DMS 273 (cell line): ENCODE measurements at regions not wholly inside any gene's neighbourhood (a gene's known extent, or its start where the extent isn't known, plus 50 kb on each side); places are given as distances from the start of the nearest gene placed in this dataset.
"Not testable (repeated sequence)": the region's sequence is repeated elsewhere in the genome, so short reads cannot be mapped to it uniquely, and the experiment has no call there.

Experiments
- DNase-seq: peaks from one replicate; lab custom pipeline; 2025; ENCODE audit not compliant: unreplicated experiment; lab: John Stamatoyannopoulos, UW

- DNase-seq: no peak
Observed at GRCh38 chr3:99322551-99322950, 315.8 kb upstream of the COL8A1 start.

GRCh38 chr3:99321261-99321660 is 317.1 kb upstream of the COL8A1 start:
- no peak for DNase-seq

- no peak for DNase-seq
Observed at GRCh38 chr3:99319961-99320360, 318.4 kb upstream of the COL8A1 start.

GRCh38 chr3:99319450-99319849 is 318.9 kb upstream of the COL8A1 start:
- DNase-seq: no peak

GRCh38 chr3:99317201-99317600 is 321.2 kb upstream of the COL8A1 start:
- DNase-seq: no peak

GRCh38 chr3:99315896-99316295 is 322.5 kb upstream of the COL8A1 start:
- DNase-seq: no peak

GRCh38 chr3:99313485-99313884 is 324.9 kb upstream of the COL8A1 start:
- DNase-seq: no peak

- DNase-seq: no peak
Observed at GRCh38 chr3:99298661-99299060, 339.7 kb upstream of the COL8A1 start.

- DNase-seq: no peak
Observed at GRCh38 chr3:99295836-99296235, 342.6 kb upstream of the COL8A1 start.

- DNase-seq: not testable (repeated sequence)
Observed at GRCh38 chr3:99294092-99294491, 344.3 kb upstream of the COL8A1 start.

GRCh38 chr3:99287876-99288275 is 350.5 kb upstream of the COL8A1 start:
- DNase-seq: no peak

- DNase-seq: no peak
Observed at GRCh38 chr3:99286266-99286845, 352.0 kb upstream of the COL8A1 start.

- DNase-seq: no peak
Observed at GRCh38 chr3:99269606-99270351, 368.3 kb upstream of the DCBLD2 start.

- DNase-seq: no peak
Observed at GRCh38 chr3:99256788-99257187, 355.3 kb upstream of the DCBLD2 start.

- DNase-seq: no peak
Observed at GRCh38 chr3:99253963-99254355, 352.5 kb upstream of the DCBLD2 start.

- DNase-seq: no peak
Observed at GRCh38 chr3:99250821-99251355, 349.4 kb upstream of the DCBLD2 start.

GRCh38 chr3:99250272-99250671 is 348.8 kb upstream of the DCBLD2 start:
- DNase-seq: no peak

GRCh38 chr3:99249627-99250026 is 348.1 kb upstream of the DCBLD2 start:
- no peak for DNase-seq

- DNase-seq: no peak
Observed at GRCh38 chr3:99248913-99249312, 347.4 kb upstream of the DCBLD2 start.

GRCh38 chr3:99248130-99248529 is 346.6 kb upstream of the DCBLD2 start:
- no peak for DNase-seq

GRCh38 chr3:99246010-99246654 is 344.6 kb upstream of the DCBLD2 start:
- DNase-seq: no peak

GRCh38 chr3:99242271-99242670 is 340.8 kb upstream of the DCBLD2 start:
- no peak for DNase-seq
